ENCODE measurements at regions not wholly inside any gene's neighbourhood (a gene's known extent, or its start where the extent isn't known, plus 50 kb on each side); places are given as distances from the start of the nearest gene placed in this dataset.

DNA sequence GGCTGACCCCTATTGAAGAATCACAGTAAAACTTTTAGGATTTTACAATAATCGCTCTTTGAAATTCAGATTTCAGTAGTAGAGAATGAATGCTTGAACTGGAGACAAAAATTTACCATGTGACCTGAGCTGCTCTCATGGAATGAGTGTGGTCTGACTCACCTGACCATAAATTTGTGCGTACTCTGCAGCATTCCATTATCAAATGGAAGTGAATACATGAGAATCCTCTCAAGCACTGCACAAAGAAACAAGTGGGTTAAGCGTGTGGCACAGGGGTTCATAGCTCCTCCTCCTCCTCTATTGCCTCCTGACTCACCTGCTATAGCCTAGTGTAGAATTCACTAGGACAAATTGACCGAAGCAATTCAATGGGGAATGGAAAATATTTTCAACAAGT, 269.8 kb upstream of the CDH9 start:
- Histone ChIP-seq H2AFZ (ENCODE audit: low read length) (no peak overlapping the region), H3K4me2 (ENCODE audit: low read length) (no peak overlapping the region), H3K4me3 (ENCODE audit: low read depth, low read length, poor library complexity, severe bottlenecking) (no peak overlapping the region), H3K79me2 (ENCODE audit: insufficient read depth, low read depth, low read length) (no peaks in the 10 kb centered on the region), H3K27ac (ENCODE audit: low read depth, low read length, poor library complexity, severe bottlenecking) (no peak overlapping the region), H3K36me3 (ENCODE audit: insufficient read depth, low read length) (no peaks in the 10 kb centered on the region), H3K4me1 (ENCODE audit: insufficient read depth, low read length, poor library complexity, severe bottlenecking) (no peaks in the 10 kb centered on the region), H4K20me1 (ENCODE audit: insufficient read depth, low read length) (no peaks in the 10 kb centered on the region), H3K9me3 (ENCODE audit: low read length) (no peaks in the 10 kb centered on the region), H3K9me2 (ENCODE audit: insufficient read depth, low read length) (no peaks in the 10 kb centered on the region)
- no TSS peak for BruUV-seq (replicated peaks)
- POLR2A ChIA-PET, result no interaction called here
- intact Hi-C loops (cut with micrococcal nuclease; ENCODE audit: unreplicated experiment), result no loop called here
- TF ChIP-seq EZH2phosphoT487 (IDR thresholded peaks at IDR 0.05; ENCODE audit: borderline replicate concordance, low read depth, low read length) (no peak), CTCF (conservative IDR thresholded peaks at IDR 0.05; ENCODE audit: low read length) (no peak)
- DNase-seq (ENCODE audit: low spot score), result no peak
- CTCF ChIA-PET (ENCODE audit: unreplicated experiment), result no interaction called here

- CTCF ChIA-PET (ENCODE audit: unreplicated experiment), result no interaction called here
- intact Hi-C loops (cut with micrococcal nuclease; ENCODE audit: unreplicated experiment), result no loop called here
- Histone ChIP-seq H4K20me1 (ENCODE audit: insufficient read depth, low read length) (no peaks in the 10 kb centered on the region), H3K9me2 (ENCODE audit: insufficient read depth, low read length) (no peaks in the 10 kb centered on the region), H3K36me3 (ENCODE audit: insufficient read depth, low read length) (no peaks in the 10 kb centered on the region), H3K79me2 (ENCODE audit: insufficient read depth, low read depth, low read length) (no peaks in the 10 kb centered on the region), H2AFZ (ENCODE audit: low read length) (no peak overlapping the region), H3K4me1 (ENCODE audit: insufficient read depth, low read length, poor library complexity, severe bottlenecking) (no peaks in the 10 kb centered on the region), H3K4me3 (ENCODE audit: low read depth, low read length, poor library complexity, severe bottlenecking) (no peak overlapping the region), H3K4me2 (ENCODE audit: low read length) (no peak overlapping the region), H3K27ac (ENCODE audit: low read depth, low read length, poor library complexity, severe bottlenecking) (no peak overlapping the region), H3K9me3 (ENCODE audit: low read length) (no peaks in the 10 kb centered on the region)
- BruUV-seq (replicated peaks), result no TSS peak
- DNase-seq (ENCODE audit: low spot score), result no peak
- TF ChIP-seq CTCF (conservative IDR thresholded peaks at IDR 0.05; ENCODE audit: low read length) (no peak), EZH2phosphoT487 (IDR thresholded peaks at IDR 0.05; ENCODE audit: borderline replicate concordance, low read depth, low read length) (no peak)
- POLR2A ChIA-PET, result interaction anchor here (1.3 kb wide), 1 partner anchor 10 kb away, joined by 3 read pairs; no protein-coding TSS in a partner anchor
Observed at GRCh38 chr5:27290172-27290571, 251.8 kb upstream of the CDH9 start.

DNA sequence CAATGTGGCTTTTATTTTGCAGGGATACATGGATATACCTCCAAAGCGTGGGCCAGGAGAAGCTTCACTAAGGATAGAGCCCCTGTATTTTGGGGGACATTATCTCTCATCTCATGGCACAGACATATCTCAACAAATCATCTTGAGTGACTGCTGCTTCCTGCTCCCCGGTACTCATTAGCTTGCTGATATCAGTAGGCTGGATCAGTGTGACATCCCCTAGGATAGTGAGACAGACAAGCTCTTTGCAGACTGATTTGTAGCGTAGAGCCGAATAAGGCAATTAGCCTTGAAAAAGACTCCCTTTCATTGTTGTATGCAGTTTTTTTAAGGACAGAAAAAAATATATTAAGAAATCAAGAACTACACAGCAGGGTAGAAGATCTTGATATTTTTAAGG, 237.7 kb upstream of the CDH9 start:
- POLR2A ChIA-PET, result no interaction called here
- Histone ChIP-seq H3K36me3 (ENCODE audit: insufficient read depth, low read length) (no peaks in the 10 kb centered on the region), H3K79me2 (ENCODE audit: insufficient read depth, low read depth, low read length) (no peaks in the 10 kb centered on the region), H3K4me3 (ENCODE audit: low read depth, low read length, poor library complexity, severe bottlenecking) (no peak overlapping the region), H3K4me1 (ENCODE audit: insufficient read depth, low read length, poor library complexity, severe bottlenecking) (no peaks in the 10 kb centered on the region), H3K27ac (ENCODE audit: low read depth, low read length, poor library complexity, severe bottlenecking) (no peak overlapping the region), H2AFZ (ENCODE audit: low read length) (no peak overlapping the region), H3K9me2 (ENCODE audit: insufficient read depth, low read length) (no peaks in the 10 kb centered on the region), H4K20me1 (ENCODE audit: insufficient read depth, low read length) (no peaks in the 10 kb centered on the region), H3K4me2 (ENCODE audit: low read length) (no peak overlapping the region), H3K9me3 (ENCODE audit: low read length) (peaks cover 13% of the 10 kb centered on the region)
- intact Hi-C loops (cut with micrococcal nuclease; ENCODE audit: unreplicated experiment), result no loop called here
- TF ChIP-seq CTCF (conservative IDR thresholded peaks at IDR 0.05; ENCODE audit: low read length) (no peak), EZH2phosphoT487 (IDR thresholded peaks at IDR 0.05; ENCODE audit: borderline replicate concordance, low read depth, low read length) (no peak)
- CTCF ChIA-PET (ENCODE audit: unreplicated experiment), result no interaction called here
- DNase-seq (ENCODE audit: low spot score), result no peak
- no TSS peak for BruUV-seq (replicated peaks)

Measured in OCI-LY7 (cell line).